Testis (tissue), 2 donors: ENCODE measurements at regions not wholly inside any gene's neighbourhood (a gene's known extent, or its start where the extent isn't known, plus 50 kb on each side); places are given as distances from the start of the nearest gene placed in this dataset.

ENCODE experiments used
- DNase-seq: peaks from one replicate; pipeline ENCODE4 v3.0.0-alpha.2; 2019
- H3K27ac ChIP-seq, 2 donors: fragments of 200-600 bp; sonication (generic); one replicate each; pipeline ENCODE4 v1.5.1; 2019
- H3K27me3 ChIP-seq: fragments of 200-600 bp; sonication (generic); one replicate; pipeline ENCODE4 v1.5.1; 2019
- H3K36me3 ChIP-seq: fragments of 200-600 bp; sonication (generic); one replicate; pipeline ENCODE4 v1.5.1; 2017; ENCODE audit warnings: low read depth; ENCODE audit errors: missing control alignments
- H3K4me1 ChIP-seq: fragments of 200-600 bp; sonication (generic); one replicate; pipeline ENCODE4 v1.5.1; 2019
- H3K4me3 ChIP-seq, 2 donors: fragments of 200-600 bp; sonication (generic); one replicate each; pipeline ENCODE4 v1.5.1; 2017 to 2019
- H3K9me3 ChIP-seq: fragments of 200-600 bp; sonication (generic); one replicate; pipeline ENCODE4 v1.5.1; 2017
- CTCF ChIP-seq, 3 experiments: fragments of 450-650 bp in 2 of 3; fragments of 200-600 bp in 1 of 3; sonication (generic) in 1 of 3; IDR thresholded peaks; one replicate each; pipeline ENCODE4 v1.5.1; 2016 to 2019; ENCODE audit warnings: antibody characterized with exemption in 3 of 3, mild to moderate bottlenecking in 2 of 3, moderate library complexity in 1 of 3
- POLR2A ChIP-seq: fragments of 450-650 bp; IDR thresholded peaks from one replicate; pipeline ENCODE4 v1.6.1; 2017; ENCODE audit warnings: antibody characterized with exemption, mild to moderate bottlenecking, moderate library complexity
- WGBS, 2 donors: methylation state at CpG; one replicate each; pipeline ENCODE4 v1.1.5; 2018; 5-methylcytosine and 5-hydroxymethylcytosine counted together
- intact Hi-C: fragments of 100-400 bp; cut with DNase I; formaldehyde crosslinking; loops from one replicate; pipeline ENCODE4 v1.15.1; 2023; ENCODE audit warnings: low total_unique reads

- Histone ChIP-seq H3K27ac (no peak overlapping the region), H3K9me3 (no peaks in the 10 kb centered on the region), H3K36me3 (no peaks in the 10 kb centered on the region), H3K4me3 (no peak overlapping the region), H3K27me3 (no peaks in the 10 kb centered on the region), H3K4me1 (peaks cover 11% of the 10 kb centered on the region)
- DNase-seq, result peak; percentile 26
- TF ChIP-seq POLR2A, result no peak
- TF ChIP-seq CTCF (IDR thresholded peaks at IDR 0.05), result no peak
- 72 to 74% methylated on average over 15 to 17 of the region's 17 CpGs for WGBS, 2 donors
- intact Hi-C loops, result no loop called here
Observed at GRCh38 chr10:125514206-125515162, 168.5 kb downstream of the TEX36 start.

GRCh38 chr10:125513429-125514182 lies 169.4 kb downstream of the TEX36 start:
- intact Hi-C loops, result no loop called here
- Histone ChIP-seq H3K9me3 (no peaks in the 10 kb centered on the region), H3K4me3 (no peak overlapping the region), H3K36me3 (no peaks in the 10 kb centered on the region), H3K4me1 (peaks cover 11% of the 10 kb centered on the region), H3K27me3 (no peaks in the 10 kb centered on the region), H3K27ac (no peak overlapping the region)
- 69 to 71% methylated on average over 11 of the region's 11 CpGs for WGBS, 2 donors
- DNase-seq, result no peak
- TF ChIP-seq CTCF (IDR thresholded peaks at IDR 0.05) (no peak), POLR2A (no peak)

- WGBS, 2 donors, result 48 to 49% methylated on average over 8 to 9 of the region's 9 CpGs
- DNase-seq, result no peak
- H3K4me3 ChIP-seq, result no peak overlapping the region
- H3K27ac ChIP-seq, result no peak overlapping the region
- no peaks in the 10 kb centered on the region for H3K36me3 ChIP-seq
- peaks cover 11% of the 10 kb centered on the region for H3K4me1 ChIP-seq
- intact Hi-C loops, result no loop called here
- H3K9me3 ChIP-seq, result no peaks in the 10 kb centered on the region
- no peak for TF ChIP-seq CTCF (IDR thresholded peaks at IDR 0.05)
- no peak for TF ChIP-seq POLR2A
- no peaks in the 10 kb centered on the region for H3K27me3 ChIP-seq
Observed at GRCh38 chr10:125510998-125511397, 172.0 kb downstream of the TEX36 start.

GRCh38 chr10:125505648-125506047 lies 177.3 kb downstream of the TEX36 start:
- intact Hi-C loops, result no loop called here
- Histone ChIP-seq H3K27me3 (no peaks in the 10 kb centered on the region), H3K4me3 (no peak overlapping the region), H3K4me1 (no peaks in the 10 kb centered on the region), H3K36me3 (no peaks in the 10 kb centered on the region), H3K27ac (no peak overlapping the region), H3K9me3 (no peaks in the 10 kb centered on the region)
- DNase-seq, result no peak
- no peak for TF ChIP-seq CTCF (IDR thresholded peaks at IDR 0.05)
- TF ChIP-seq POLR2A, result no peak
- 82 to 84% methylated on average over 3 of the region's 3 CpGs for WGBS, 2 donors
